CD4-positive, CD25-positive, alpha-beta regulatory T cell (primary cell): ENCODE measurements at regions not wholly inside any gene's neighbourhood (a gene's known extent, or its start where the extent isn't known, plus 50 kb on each side); places are given as distances from the start of the nearest gene placed in this dataset.

Source experiments
- ATAC-seq, 2 donors: fragments of 150-1000 bp; cut with Tn5 transposase; one replicate each; pipeline ENCODE4 v1.10.0; 2021; ENCODE audit warnings: low read depth in 2 of 2, moderate number of reproducible peaks in 2 of 2, moderate library complexity in 1 of 2
- DNase-seq, 3 donors: peaks; one replicate each; pipeline versions ENCODE4 v3.0.0 to v3.0.0-alpha.2; 2012 to 2022; ENCODE audit warnings: mixed read lengths in 1 of 3
- H3K27ac ChIP-seq: one replicate; pipeline ENCODE4 v1.7.0; 2013; ENCODE audit warnings: mild to moderate bottlenecking, low read length; ENCODE audit not compliant: insufficient read depth, poor library complexity, severe bottlenecking
- H3K27me3 ChIP-seq: one replicate; pipeline ENCODE4 v1.7.0; 2013; ENCODE audit warnings: low read length; ENCODE audit not compliant: control insufficient read depth, insufficient read depth
- H3K36me3 ChIP-seq: one replicate; pipeline ENCODE4 v1.7.0; 2013; ENCODE audit warnings: mild to moderate bottlenecking, low read length, moderate library complexity; ENCODE audit not compliant: control insufficient read depth, insufficient read depth
- H3K4me1 ChIP-seq: 2 replicates; pipeline ENCODE4 v1.7.0; 2013; ENCODE audit warnings: mild to moderate bottlenecking, low read length; ENCODE audit not compliant: insufficient read depth, control insufficient read depth, poor library complexity, severe bottlenecking
- H3K4me3 ChIP-seq: one replicate; pipeline ENCODE4 v1.7.0; 2013; ENCODE audit warnings: low read depth, mild to moderate bottlenecking, low read length, moderate library complexity
- H3K9me3 ChIP-seq, 2 experiments: 1 replicate in 1 of 2; 2 replicates in 1 of 2; pipeline ENCODE4 v1.7.0; 2013; ENCODE audit warnings: low read length in 2 of 2, mild to moderate bottlenecking in 1 of 2, moderate library complexity in 1 of 2; ENCODE audit not compliant: control insufficient read depth in 2 of 2
- H3K27ac Mint-ChIP-seq, 3 donors: one replicate each; pipeline ENCODE4 v1.8.0; 2020 to 2022; ENCODE audit warnings: mild to moderate bottlenecking in 3 of 3, mixed read lengths in 3 of 3, moderate library complexity in 2 of 3
- H3K27me3 Mint-ChIP-seq: one replicate; pipeline ENCODE4 v1.8.0; 2022; ENCODE audit warnings: mild to moderate bottlenecking, mixed read lengths
- H3K36me3 Mint-ChIP-seq: one replicate; pipeline ENCODE4 v1.8.0; 2020; ENCODE audit warnings: mixed read lengths
- H3K4me1 Mint-ChIP-seq, 4 donors: one replicate each; pipeline ENCODE4 v1.8.0; 2020 to 2022; ENCODE audit warnings: mixed read lengths in 4 of 4, mild to moderate bottlenecking in 1 of 4
- H3K4me3 Mint-ChIP-seq, 4 donors: one replicate each; pipeline ENCODE4 v1.8.0; 2020 to 2022; ENCODE audit warnings: mild to moderate bottlenecking in 4 of 4, mixed read lengths in 4 of 4, moderate library complexity in 3 of 4
- H3K9me3 Mint-ChIP-seq, 7 donors: one replicate each; pipeline ENCODE4 v1.8.0; 2020 to 2022; ENCODE audit warnings: mixed read lengths in 7 of 7, mild to moderate bottlenecking in 3 of 7, moderate library complexity in 2 of 7

DNA sequence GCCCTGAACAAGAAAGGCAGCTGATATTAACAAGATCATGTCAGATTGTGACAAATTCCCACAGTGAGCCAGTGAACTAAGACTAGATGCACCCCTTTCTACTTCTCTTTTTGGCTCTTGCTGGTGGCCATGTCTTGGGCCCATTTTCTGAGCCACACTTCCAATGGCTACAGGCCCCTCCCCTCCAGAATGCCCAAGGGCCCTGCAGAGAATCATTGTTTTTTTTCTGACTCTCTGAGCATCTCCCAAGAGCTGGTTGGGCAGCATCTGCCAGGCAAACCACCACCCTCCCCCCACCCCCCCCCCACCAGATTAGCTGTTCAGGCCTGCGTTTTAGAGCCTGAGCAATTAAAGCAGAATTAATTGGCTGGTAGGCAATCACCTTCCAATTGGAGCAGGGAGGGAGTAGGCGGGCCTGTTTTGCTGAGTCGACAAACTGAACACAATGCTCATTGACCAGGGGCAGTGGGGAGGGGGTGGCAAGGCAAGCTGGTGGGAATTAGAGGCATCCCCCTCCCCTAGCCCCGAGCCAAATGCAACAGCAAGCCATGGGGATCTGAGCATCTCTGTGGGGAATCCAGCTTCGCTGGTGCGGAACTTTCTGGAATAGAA, 541.4 kb downstream of the MN1 start:
- Histone ChIP-seq H3K9me3 (peaks cover 7 to 8% of the 10 kb centered on the region in 2 experiments), H3K4me1 (no peaks in the 10 kb centered on the region), H3K27ac (no peak overlapping the region), H3K36me3 (no peaks in the 10 kb centered on the region), H3K4me3 (no peak overlapping the region), H3K27me3 (no peaks in the 10 kb centered on the region)
- ATAC-seq (no peak), DNase-seq (no peak)
- no peak overlapping the region for H3K4me3 Mint-ChIP-seq
- no peaks in the 10 kb centered on the region for H3K4me1 Mint-ChIP-seq
- no peaks in the 10 kb centered on the region for H3K27me3 Mint-ChIP-seq
- H3K27ac Mint-ChIP-seq, result no peak overlapping the region
- H3K9me3 Mint-ChIP-seq, result peaks cover 0 to 19% (median 5%) of the 10 kb centered on the region in 7 donors
- H3K36me3 Mint-ChIP-seq, result peaks cover 4% of the 10 kb centered on the region

DNA sequence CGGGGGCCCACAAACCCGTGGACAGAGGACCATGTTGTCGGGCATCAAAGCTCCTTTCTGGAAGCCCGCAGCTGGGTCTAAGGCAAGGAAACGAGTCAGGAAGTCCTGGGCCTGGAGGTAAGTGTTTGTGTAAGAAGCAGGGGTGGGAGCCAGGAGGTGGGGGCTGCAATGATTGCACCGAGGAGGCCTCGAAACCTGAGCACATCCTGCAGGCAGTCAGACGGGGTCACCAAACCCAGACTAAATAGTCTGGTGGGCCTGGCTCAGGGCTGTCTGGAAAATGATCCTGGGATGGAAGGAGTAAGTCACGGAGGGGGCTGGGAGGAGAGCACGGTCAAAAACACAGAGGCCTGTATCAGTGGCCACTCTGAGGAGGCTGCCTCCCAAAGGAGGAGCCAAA, 539.2 kb downstream of the MN1 start:
- H3K4me3 Mint-ChIP-seq, result no peak overlapping the region
- DNase-seq, result no peak
- H3K4me1 ChIP-seq, result no peaks in the 10 kb centered on the region
- no peak overlapping the region for H3K27ac Mint-ChIP-seq
- H3K36me3 Mint-ChIP-seq, result no peaks in the 10 kb centered on the region
- no peaks in the 10 kb centered on the region for H3K27me3 Mint-ChIP-seq
- no peak overlapping the region for H3K27ac ChIP-seq
- no peak for ATAC-seq
- H3K4me1 Mint-ChIP-seq, result no peaks in the 10 kb centered on the region
- no peaks in the 10 kb centered on the region for H3K27me3 ChIP-seq
- peaks cover 0 to 11% (median 3%) of the 10 kb centered on the region in 7 donors for H3K9me3 Mint-ChIP-seq
- H3K36me3 ChIP-seq, result no peaks in the 10 kb centered on the region
- H3K9me3 ChIP-seq, result no peaks in the 10 kb centered on the region
- no peak overlapping the region for H3K4me3 ChIP-seq

DNA sequence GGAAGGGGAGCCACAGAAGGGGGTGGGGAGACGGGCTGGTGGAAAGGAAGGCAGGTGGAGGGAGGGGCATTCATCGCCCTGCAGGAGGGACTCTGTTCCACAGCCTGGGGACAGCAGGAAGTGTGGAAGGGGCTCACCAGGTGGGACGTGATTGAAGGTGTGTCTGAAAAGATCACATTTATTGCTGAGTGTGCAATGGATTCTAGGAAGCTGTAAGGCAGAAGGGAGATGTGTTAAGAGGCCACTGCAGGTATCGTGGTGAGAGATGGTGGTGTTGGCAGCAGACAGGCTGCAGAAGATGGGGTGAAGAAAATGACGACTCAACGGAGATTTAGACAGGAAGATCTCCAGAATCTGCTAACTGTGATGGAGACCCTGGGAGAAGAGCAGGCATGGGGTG, 537.4 kb downstream of the MN1 start:
- Mint-ChIP-seq H3K27ac (no peak overlapping the region), H3K9me3 (peaks cover 0 to 9% (median 0%) of the 10 kb centered on the region in 7 donors), H3K27me3 (no peaks in the 10 kb centered on the region), H3K4me3 (no peak overlapping the region), H3K36me3 (no peaks in the 10 kb centered on the region), H3K4me1 (no peaks in the 10 kb centered on the region)
- Histone ChIP-seq H3K9me3 (no peaks in the 10 kb centered on the region), H3K27ac (no peak overlapping the region), H3K4me3 (no peak overlapping the region), H3K36me3 (no peaks in the 10 kb centered on the region), H3K27me3 (no peaks in the 10 kb centered on the region), H3K4me1 (no peaks in the 10 kb centered on the region)
- ATAC-seq (no peak), DNase-seq (no peak)

DNA sequence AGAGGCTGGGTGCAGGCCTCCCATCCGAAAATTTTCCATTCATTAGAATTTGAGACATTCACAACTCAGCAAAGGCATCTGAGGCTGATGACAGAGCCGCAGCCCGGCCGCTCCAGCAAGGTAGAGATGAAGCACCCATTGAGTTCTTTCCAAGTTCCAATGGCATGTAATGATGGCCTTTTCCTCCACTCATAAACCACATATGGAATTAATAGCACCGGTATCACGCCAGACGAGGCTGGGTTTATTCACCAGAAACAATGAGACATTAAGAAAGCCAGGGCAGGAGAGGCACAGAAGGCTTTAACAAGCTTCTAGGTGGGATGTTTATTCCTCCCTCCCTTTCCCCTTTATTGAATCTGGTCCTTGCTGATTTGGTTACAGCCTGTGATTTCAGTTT, 534.4 kb downstream of the MN1 start:
- H3K36me3 Mint-ChIP-seq, result no peaks in the 10 kb centered on the region
- DNase-seq (no peak), ATAC-seq (no peak)
- H3K4me1 Mint-ChIP-seq, result no peaks in the 10 kb centered on the region
- no peaks in the 10 kb centered on the region for H3K9me3 ChIP-seq
- no peaks in the 10 kb centered on the region for H3K36me3 ChIP-seq
- no peaks in the 10 kb centered on the region for H3K27me3 Mint-ChIP-seq
- H3K27ac ChIP-seq, result no peak overlapping the region
- H3K4me1 ChIP-seq, result no peaks in the 10 kb centered on the region
- H3K4me3 ChIP-seq, result no peak overlapping the region
- H3K4me3 Mint-ChIP-seq, result no peak overlapping the region
- peaks cover 0 to 11% (median 0%) of the 10 kb centered on the region in 7 donors for H3K9me3 Mint-ChIP-seq
- H3K27me3 ChIP-seq, result no peaks in the 10 kb centered on the region
- H3K27ac Mint-ChIP-seq, result no peak overlapping the region

DNA sequence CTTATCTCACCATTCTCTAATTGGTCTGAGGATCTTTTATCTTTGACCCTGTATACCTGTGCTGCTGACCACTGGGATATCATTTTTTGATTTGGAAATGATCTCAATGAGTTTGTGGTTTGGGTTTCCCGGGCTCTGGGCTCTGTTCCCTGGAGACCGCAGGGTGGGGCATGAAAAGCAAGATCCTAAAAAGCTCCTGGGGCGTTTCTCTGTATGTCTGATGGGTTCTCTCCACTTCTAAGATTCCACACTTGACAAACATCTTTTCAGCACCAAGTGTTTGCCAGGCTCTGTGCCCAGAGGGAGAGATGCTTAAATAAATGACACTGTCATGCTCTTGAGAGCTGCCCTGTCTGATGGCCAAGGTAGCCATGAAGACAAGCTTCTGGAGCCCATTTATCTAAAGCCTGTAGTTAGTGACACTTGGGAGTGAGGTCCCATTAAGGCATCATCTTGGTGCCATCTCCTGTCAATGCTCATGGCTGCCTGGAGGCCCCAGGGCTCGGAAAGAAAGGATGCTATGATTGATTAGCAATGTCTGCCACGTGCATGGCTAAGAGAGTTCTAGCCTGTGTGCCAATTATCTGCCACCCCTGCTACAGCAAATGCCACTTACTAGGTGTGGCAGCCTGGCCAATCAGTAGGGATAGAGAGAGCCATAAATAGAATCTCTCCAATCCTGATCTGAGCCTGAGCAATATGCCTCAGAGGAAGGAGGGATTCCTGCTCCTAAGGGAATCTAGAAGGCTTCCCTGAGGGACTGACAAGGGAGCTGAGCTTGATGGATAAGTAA, 531.6 kb downstream of the MN1 start:
- H3K4me1 Mint-ChIP-seq, result no peaks in the 10 kb centered on the region

DNA sequence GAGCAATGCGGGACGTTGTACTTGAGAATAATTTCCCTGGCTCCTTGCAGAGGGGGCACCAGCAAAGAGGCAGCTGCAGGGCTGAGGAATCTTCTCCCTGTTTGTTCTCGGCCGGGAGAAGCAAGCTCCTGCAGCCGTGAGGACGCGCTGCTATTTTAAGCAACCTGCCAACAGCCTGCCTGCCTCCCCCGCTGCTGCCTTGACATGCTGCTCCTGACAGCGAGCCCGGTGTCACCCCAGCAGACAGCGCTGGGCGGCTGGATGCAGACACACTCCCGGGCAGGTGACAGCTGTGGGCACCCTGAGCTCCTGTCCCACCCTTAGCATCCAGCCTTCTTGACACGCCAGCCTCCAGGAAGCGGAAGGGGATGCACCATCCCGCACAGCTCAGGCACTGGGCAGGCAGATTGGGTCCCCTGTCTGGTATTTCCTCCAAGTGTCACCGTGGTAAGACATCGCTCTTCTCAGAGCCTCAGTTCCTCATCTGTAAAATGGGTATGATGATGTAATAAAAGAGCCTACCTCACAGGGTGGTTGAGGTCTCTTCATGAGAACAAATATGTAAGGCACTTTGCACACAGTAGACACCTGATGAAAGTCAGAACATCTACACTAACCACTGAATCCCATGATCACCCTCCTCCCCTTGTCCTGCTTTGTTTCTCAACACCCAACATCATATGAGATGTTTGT, 530.6 kb downstream of the MN1 start:
- Mint-ChIP-seq H3K4me3 (no peak overlapping the region), H3K27ac (no peak overlapping the region), H3K9me3 (peaks cover 0 to 2% (median 0%) of the 10 kb centered on the region in 7 donors), H3K36me3 (no peaks in the 10 kb centered on the region), H3K4me1 (no peaks in the 10 kb centered on the region), H3K27me3 (no peaks in the 10 kb centered on the region)
- Histone ChIP-seq H3K27me3 (no peaks in the 10 kb centered on the region), H3K9me3 (no peaks in the 10 kb centered on the region), H3K36me3 (no peaks in the 10 kb centered on the region), H3K27ac (no peak overlapping the region), H3K4me3 (no peak overlapping the region), H3K4me1 (no peaks in the 10 kb centered on the region)
- no peak for DNase-seq
- ATAC-seq, result no peak

More for the DNA sequence above, 531.6 kb downstream of the MN1 start:
- ATAC-seq (no peak), DNase-seq (no peak)
- H3K4me3 Mint-ChIP-seq, result no peak overlapping the region
- no peaks in the 10 kb centered on the region for H3K9me3 ChIP-seq
- H3K27me3 ChIP-seq, result no peaks in the 10 kb centered on the region
- H3K36me3 Mint-ChIP-seq, result no peaks in the 10 kb centered on the region
- no peak overlapping the region for H3K27ac ChIP-seq
- no peak overlapping the region for H3K27ac Mint-ChIP-seq
- H3K27me3 Mint-ChIP-seq, result no peaks in the 10 kb centered on the region
- no peaks in the 10 kb centered on the region for H3K4me1 ChIP-seq
- no peak overlapping the region for H3K4me3 ChIP-seq
- no peaks in the 10 kb centered on the region for H3K36me3 ChIP-seq
- H3K9me3 Mint-ChIP-seq, result peaks cover 0 to 2% (median 0%) of the 10 kb centered on the region in 7 donors

DNA sequence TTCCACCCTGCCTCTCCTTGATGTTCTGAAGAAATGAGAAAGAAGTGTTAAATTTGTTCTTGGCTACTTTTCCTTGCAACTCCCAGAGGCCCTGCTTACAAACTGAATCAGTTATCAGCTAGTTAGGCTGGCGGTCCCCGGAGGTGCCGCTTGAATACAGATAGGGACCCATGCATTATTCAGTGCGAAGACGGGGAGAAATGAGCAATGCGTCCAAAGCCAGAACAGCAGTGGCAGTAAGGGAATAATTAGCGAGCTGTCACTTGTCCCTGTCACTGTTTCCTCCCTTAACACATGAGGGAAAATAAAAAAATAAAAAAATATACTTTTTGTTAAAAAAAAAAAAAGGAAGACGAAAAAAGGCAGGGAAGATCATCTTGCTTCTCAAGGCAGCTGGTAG, 528.1 kb downstream of the MN1 start:
- Mint-ChIP-seq H3K4me1 (no peaks in the 10 kb centered on the region), H3K27me3 (peaks cover 4% of the 10 kb centered on the region), H3K4me3 (no peak overlapping the region), H3K27ac (no peak overlapping the region), H3K36me3 (no peaks in the 10 kb centered on the region), H3K9me3 (peaks cover 0 to 2% (median 0%) of the 10 kb centered on the region in 7 donors)
- Histone ChIP-seq H3K36me3 (no peaks in the 10 kb centered on the region), H3K4me3 (no peak overlapping the region), H3K4me1 (no peaks in the 10 kb centered on the region), H3K27ac (no peak overlapping the region), H3K9me3 (no peaks in the 10 kb centered on the region), H3K27me3 (no peaks in the 10 kb centered on the region)
- no peak for ATAC-seq
- no peak for DNase-seq
